SIG-M5 treated with dmso at 0.1 percent for 504 hours (cell line): ENCODE measurements at regions not wholly inside any gene's neighbourhood (a gene's known extent, or its start where the extent isn't known, plus 50 kb on each side); places are given as distances from the start of the nearest gene placed in this dataset.

Experiments used
- DNase-seq: peaks from one replicate; lab custom pipeline; 2025; ENCODE audit not compliant: unreplicated experiment; lab: John Stamatoyannopoulos, UW

- no peak for DNase-seq
These were observed 54.4 kb upstream of the BTG1 start for GRCh38 chr12:92199819-92200576.

DNA sequence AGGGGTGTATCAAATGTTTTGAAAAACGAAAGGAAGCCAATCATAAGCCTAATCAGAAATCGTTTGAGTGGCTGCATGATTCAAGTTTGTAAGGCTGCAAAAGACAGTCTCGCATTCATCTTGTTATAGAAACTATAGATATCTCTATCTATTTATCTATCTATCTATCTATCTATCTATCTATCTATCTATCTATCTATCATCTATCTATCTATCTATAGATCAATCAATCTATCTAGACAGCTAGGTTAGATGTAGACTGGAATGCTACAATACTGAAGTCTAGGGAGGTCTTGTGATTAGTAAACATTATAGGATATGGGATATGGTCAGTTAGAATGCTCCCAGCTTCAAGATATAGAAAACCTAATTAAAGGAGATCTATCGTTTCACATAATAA, 52.2 kb upstream of the BTG1 start:
- DNase-seq, result no peak

DNA sequence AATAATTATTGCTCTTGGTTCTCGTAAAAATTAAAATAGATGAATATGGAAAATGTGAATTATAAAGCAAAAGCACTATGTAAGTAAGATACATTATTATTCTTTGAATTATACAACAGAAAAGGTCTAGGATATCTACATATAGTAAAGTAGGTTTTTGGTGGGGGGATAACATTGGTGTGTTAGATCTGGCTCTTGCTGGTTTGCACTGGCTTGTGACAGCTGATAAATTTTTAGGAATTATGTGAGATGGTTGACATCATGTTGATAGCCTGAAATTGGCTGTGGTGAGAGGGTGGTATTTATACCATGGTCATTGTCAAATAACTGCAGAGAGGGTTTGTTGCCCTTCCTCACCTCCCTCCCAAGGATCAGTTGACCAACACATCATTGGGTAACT, 50.7 kb upstream of the BTG1 start:
- DNase-seq, result no peak
